HG03521 (cell line): ENCODE measurements at regions not wholly inside any gene's neighbourhood (a gene's known extent, or its start where the extent isn't known, plus 50 kb on each side); places are given as distances from the start of the nearest gene placed in this dataset.
"Not testable (repeated sequence)": the region's sequence is repeated elsewhere in the genome, so short reads cannot be mapped to it uniquely, and the experiment has no call there.

ENCODE experiments used
- ATAC-seq: cut with Tn5 transposase; IDR thresholded peaks from one replicate; pipeline ENCODE4 v1.9.1; 2021; ENCODE audit warnings: mild to moderate bottlenecking, moderate library complexity; ENCODE audit not compliant: unreplicated experiment

- no peak for ATAC-seq
Observed at GRCh38 chr13:33649212-33649878, 168.6 kb upstream of the RFC3 start.

- ATAC-seq = no peak
Observed at GRCh38 chr13:33651766-33652165, 166.2 kb upstream of the RFC3 start.

GRCh38 chr13:33657274-33657673 is 160.7 kb upstream of the RFC3 start:
- ATAC-seq = no peak

- ATAC-seq = no peak
Observed at GRCh38 chr13:33659466-33659865, 158.5 kb upstream of the RFC3 start.

- no peak for ATAC-seq
Observed at GRCh38 chr13:33659894-33660293, 158.1 kb upstream of the RFC3 start.

GRCh38 chr13:33662392-33662791 is 155.6 kb upstream of the RFC3 start:
- ATAC-seq = no peak

GRCh38 chr13:33665626-33666175 is 152.2 kb upstream of the RFC3 start:
- ATAC-seq = no peak

GRCh38 chr13:33671560-33671959 is 146.4 kb upstream of the RFC3 start:
- no peak for ATAC-seq

- not testable (repeated sequence) for ATAC-seq
Observed at GRCh38 chr13:33672022-33672421, 145.9 kb upstream of the RFC3 start.

- no peak for ATAC-seq
Observed at GRCh38 chr13:33676045-33676989, 141.6 kb upstream of the RFC3 start.

GRCh38 chr13:33677215-33677614 is 140.7 kb upstream of the RFC3 start:
- no peak for ATAC-seq

- no peak for ATAC-seq
Observed at GRCh38 chr13:33678084-33678483, 139.9 kb upstream of the RFC3 start.

- peak; percentile 83 for ATAC-seq
Observed at GRCh38 chr13:33678906-33679657, 138.9 kb upstream of the RFC3 start.

- no peak for ATAC-seq
Observed at GRCh38 chr13:33679658-33680012, 138.3 kb upstream of the RFC3 start.

GRCh38 chr13:33682020-33682564 is 135.9 kb upstream of the RFC3 start:
- ATAC-seq = no peak

GRCh38 chr13:33682646-33683045 is 135.3 kb upstream of the RFC3 start:
- ATAC-seq = not testable (repeated sequence)

- no peak for ATAC-seq
Observed at GRCh38 chr13:33683376-33683775, 134.6 kb upstream of the RFC3 start.

- no peak for ATAC-seq
Observed at GRCh38 chr13:33684874-33685273, 133.1 kb upstream of the RFC3 start.

GRCh38 chr13:33686772-33687480 is 131.0 kb upstream of the RFC3 start:
- ATAC-seq = no peak

GRCh38 chr13:33690354-33690753 is 127.6 kb upstream of the RFC3 start:
- ATAC-seq = no peak
